NCI-H82 treated with DMSO at 0.1 percent for 48 hours (cell line): ENCODE measurements at regions not wholly inside any gene's neighbourhood (a gene's known extent, or its start where the extent isn't known, plus 50 kb on each side); places are given as distances from the start of the nearest gene placed in this dataset.

Experiments used
- DNase-seq: peaks from one replicate; lab custom pipeline; 2025; ENCODE audit not compliant: unreplicated experiment; lab: John Stamatoyannopoulos, UW

DNA sequence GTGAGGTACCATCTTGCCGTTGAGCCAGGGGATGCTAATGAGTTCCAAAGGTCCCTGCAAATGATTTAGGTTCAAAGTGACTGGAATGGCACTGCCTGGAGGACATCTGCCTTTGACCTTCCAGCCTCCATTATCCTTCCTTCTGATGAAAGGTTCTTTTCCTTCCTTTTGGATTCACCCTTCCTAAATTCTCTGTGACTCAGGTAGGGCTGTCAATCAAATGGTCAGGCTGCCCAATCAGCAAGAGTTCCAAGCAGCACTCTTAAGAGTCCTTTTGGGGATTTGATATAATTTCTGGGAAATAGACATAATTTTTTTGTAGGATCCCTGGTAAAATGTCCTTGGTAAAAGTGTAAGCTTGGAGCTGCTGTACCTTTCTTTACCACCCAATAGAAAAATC is 58.8 kb upstream of the LMO4 start:
- no peak for DNase-seq

- DNase-seq = no peak
Observed at GRCh38 chr1:87273291-87273690, 55.4 kb upstream of the LMO4 start.

DNA sequence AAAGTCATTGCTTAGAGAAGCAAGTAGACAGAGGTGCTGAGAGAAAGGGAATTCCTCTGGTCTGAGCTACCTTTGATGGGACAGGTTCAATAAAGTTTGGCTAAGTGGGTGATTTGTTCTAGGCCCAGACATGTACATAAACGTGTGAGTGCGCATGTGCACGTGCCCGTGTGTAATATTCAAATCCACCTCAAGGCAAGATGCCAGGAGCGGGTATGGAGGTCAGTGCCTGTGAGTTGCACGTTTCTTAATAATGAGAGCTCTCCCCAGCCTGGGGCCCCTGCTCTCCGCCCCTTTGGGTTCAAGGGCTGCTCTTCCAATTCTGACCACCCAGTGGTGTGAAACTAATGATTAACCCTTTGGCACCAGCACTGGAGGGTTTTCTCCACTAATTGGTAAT is 53.8 kb upstream of the LMO4 start:
- DNase-seq = no peak

DNA sequence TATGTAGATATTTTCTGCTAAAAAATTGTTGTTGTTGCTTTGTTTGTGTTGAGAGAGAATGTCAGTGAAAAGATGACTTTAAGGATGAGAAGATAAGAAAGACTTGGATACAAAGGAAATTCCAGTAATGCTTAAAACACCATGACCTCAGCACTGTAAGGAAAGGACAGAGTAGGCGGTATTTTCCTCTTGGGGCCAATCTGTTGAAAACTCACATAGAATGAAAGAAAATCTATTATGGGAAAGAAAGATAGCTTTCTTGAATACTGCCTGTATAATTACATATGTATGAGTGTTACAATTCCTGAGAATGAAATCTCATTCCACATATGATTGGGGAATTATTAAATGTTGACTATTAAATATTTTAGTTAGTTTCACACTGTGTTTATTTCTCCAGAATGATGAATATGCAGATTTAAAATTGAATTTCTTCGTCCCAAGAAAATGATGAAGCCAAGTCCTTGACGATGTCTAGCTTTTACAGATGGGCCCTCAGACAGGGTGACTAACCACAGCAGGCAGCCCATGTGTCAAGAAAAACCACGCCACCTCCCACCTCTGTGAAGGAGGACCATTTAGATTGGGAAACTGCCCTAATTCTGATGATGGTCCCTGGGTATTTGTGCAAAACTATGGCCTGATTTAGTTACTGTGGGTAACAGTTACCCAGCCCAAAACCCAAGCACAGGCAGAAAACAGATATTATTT is 49.7 kb upstream of the LMO4 start:
- no peak for DNase-seq
